Mesenchymal stem cell (in vitro differentiated cells and primary cell): ENCODE measurements at regions not wholly inside any gene's neighbourhood (a gene's known extent, or its start where the extent isn't known, plus 50 kb on each side); places are given as distances from the start of the nearest gene placed in this dataset.
A peak's percentile ranks its signal among the peaks of the same experiment; 100 is the strongest.

Source experiments
- DNase-seq: peaks from one replicate; pipeline ENCODE4 v3.0.0-alpha.2; 2013
- H2AFZ ChIP-seq: one replicate; pipeline ENCODE4 v1.6.1; 2013; ENCODE audit warnings: low read depth, mild to moderate bottlenecking, control low read depth, inconsistent platforms, low read length, moderate library complexity
- H2AK5ac ChIP-seq: 2 replicates; pipeline ENCODE4 v1.6.1; 2013; ENCODE audit warnings: low read length, moderate library complexity, mild to moderate bottlenecking, inconsistent platforms; ENCODE audit not compliant: severe bottlenecking
- H2BK120ac ChIP-seq: one replicate; pipeline ENCODE4 v1.6.1; 2013; ENCODE audit warnings: low read depth, mild to moderate bottlenecking, inconsistent platforms, low read length, moderate library complexity
- H2BK12ac ChIP-seq, 2 experiments: one replicate each; pipeline ENCODE4 v1.6.1; 2013; ENCODE audit warnings: inconsistent platforms in 2 of 2, low read length in 2 of 2, mild to moderate bottlenecking in 2 of 2, moderate library complexity in 2 of 2, control low read depth in 1 of 2
- H2BK15ac ChIP-seq: one replicate; pipeline ENCODE4 v1.6.1; 2013; ENCODE audit warnings: mild to moderate bottlenecking, low read depth, inconsistent platforms; ENCODE audit not compliant: poor library complexity, severe bottlenecking
- H2BK5ac ChIP-seq: 2 replicates; pipeline ENCODE4 v1.6.1; 2013; ENCODE audit warnings: low read depth, mild to moderate bottlenecking, low read length, control low read depth, inconsistent platforms; ENCODE audit not compliant: poor library complexity, severe bottlenecking
- H3K14ac ChIP-seq, 2 experiments: one replicate each; pipeline ENCODE4 v1.6.1; 2013; ENCODE audit warnings: inconsistent platforms in 2 of 2, low read length in 2 of 2, control low read depth in 1 of 2, mild to moderate bottlenecking in 1 of 2, moderate library complexity in 1 of 2
- H3K18ac ChIP-seq, 2 experiments: one replicate each; pipeline ENCODE4 v1.6.1; 2013; ENCODE audit warnings: inconsistent platforms in 2 of 2, low read length in 2 of 2, control low read depth in 1 of 2, low read depth in 1 of 2, mild to moderate bottlenecking in 1 of 2
- H3K23ac ChIP-seq, 2 experiments: one replicate each; pipeline ENCODE4 v1.6.1; 2013; ENCODE audit warnings: inconsistent platforms in 2 of 2, low read length in 2 of 2, mild to moderate bottlenecking in 2 of 2, moderate library complexity in 2 of 2, control low read depth in 1 of 2
- H3K27ac ChIP-seq: 2 replicates; pipeline ENCODE4 v1.5.1; 2013; ENCODE audit warnings: mild to moderate bottlenecking, moderate library complexity, low read length, control low read depth, inconsistent platforms; ENCODE audit not compliant: poor library complexity, severe bottlenecking
- H3K27me3 ChIP-seq, 2 experiments: 2 replicates each; pipeline versions ENCODE4 v1.6.1 to v1.7.0; 2013; ENCODE audit warnings: low read length in 2 of 2, mild to moderate bottlenecking in 2 of 2, moderate library complexity in 2 of 2, control low read depth in 1 of 2, inconsistent platforms in 1 of 2; ENCODE audit not compliant: control insufficient read depth in 1 of 2, insufficient read depth in 1 of 2
- H3K36me3 ChIP-seq, 2 experiments: 2 replicates each; pipeline versions ENCODE4 v1.6.1 to v1.7.0; 2013; ENCODE audit warnings: low read length in 2 of 2, control low read depth in 1 of 2, inconsistent platforms in 1 of 2, low read depth in 1 of 2, mild to moderate bottlenecking in 1 of 2; ENCODE audit not compliant: insufficient read depth in 2 of 2, control insufficient read depth in 1 of 2
- H3K4ac ChIP-seq, 2 experiments: one replicate each; pipeline ENCODE4 v1.6.1; 2013; ENCODE audit warnings: inconsistent platforms in 2 of 2, low read length in 2 of 2, mild to moderate bottlenecking in 2 of 2, moderate library complexity in 2 of 2, control low read depth in 1 of 2, low read depth in 1 of 2
- H3K4me1 ChIP-seq: 2 replicates; pipeline ENCODE4 v1.6.1; 2013; ENCODE audit warnings: low read depth, low read length, control low read depth; ENCODE audit not compliant: control insufficient read depth, insufficient read depth
- H3K4me2 ChIP-seq: 2 replicates; pipeline ENCODE4 v1.6.1; 2013; ENCODE audit warnings: low read length, mild to moderate bottlenecking, inconsistent platforms; ENCODE audit not compliant: poor library complexity, severe bottlenecking
- H3K4me3 ChIP-seq, 2 experiments: 2 replicates each; pipeline versions ENCODE4 v1.5.1 to v1.7.0; 2013; ENCODE audit warnings: low read length in 2 of 2, mild to moderate bottlenecking in 2 of 2, control low read depth in 1 of 2, low read depth in 1 of 2; ENCODE audit not compliant: insufficient read depth in 1 of 2
- H3K79me1 ChIP-seq: replicated peaks from 2 replicates; pipeline ENCODE4 v1.6.1; 2013; ENCODE audit warnings: mild to moderate bottlenecking, control low read depth, low read length, inconsistent platforms; ENCODE audit not compliant: poor library complexity, severe bottlenecking
- H3K9ac ChIP-seq: 2 replicates; pipeline ENCODE4 v1.7.0; 2013; ENCODE audit warnings: mild to moderate bottlenecking, low read length, moderate library complexity
- H3K9me3 ChIP-seq: 2 replicates; pipeline ENCODE4 v1.7.0; 2013; ENCODE audit warnings: mild to moderate bottlenecking, low read length; ENCODE audit not compliant: control insufficient read depth
- H4K8ac ChIP-seq: one replicate; pipeline ENCODE4 v1.6.1; 2013; ENCODE audit warnings: inconsistent platforms, mild to moderate bottlenecking, low read length, moderate library complexity
- H4K91ac ChIP-seq: one replicate; pipeline ENCODE4 v1.6.1; 2013; ENCODE audit warnings: mild to moderate bottlenecking, low read length, inconsistent platforms
- WGBS: methylation state at CpG from one replicate; pipeline ENCODE4 v1.1.7; 2013; ENCODE audit warnings: mixed read lengths; 5-methylcytosine and 5-hydroxymethylcytosine counted together

DNA sequence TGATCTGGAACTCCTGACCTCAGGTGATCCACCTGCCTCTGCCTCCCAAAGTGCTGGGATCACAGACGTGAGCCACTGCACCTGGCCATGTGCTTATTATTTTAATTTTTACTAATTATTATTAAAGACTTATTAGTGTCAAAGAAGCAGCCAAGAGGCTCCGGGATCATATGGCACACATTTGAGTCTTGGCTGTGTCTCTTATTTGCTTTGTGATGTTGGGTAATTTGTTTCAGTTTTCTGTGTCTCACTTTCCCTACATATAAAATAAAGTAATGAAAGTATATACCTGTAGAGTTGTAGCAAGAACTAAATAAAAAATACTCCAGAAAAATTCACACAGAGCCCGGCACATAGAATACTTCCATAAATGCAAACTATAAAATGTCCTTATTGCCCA is 238.0 kb upstream of the TBL1XR1 start:
- H3K36me3 ChIP-seq: no peaks in the 10 kb centered on the region
- no peak overlapping the region for H3K14ac ChIP-seq
- no peak overlapping the region for H3K9ac ChIP-seq
- no peaks in the 10 kb centered on the region for H3K4me1 ChIP-seq
- H3K27ac ChIP-seq: no peak overlapping the region
- H3K27me3 ChIP-seq: no peaks in the 10 kb centered on the region
- H3K4me2 ChIP-seq: no peak overlapping the region
- no peak overlapping the region for H2BK15ac ChIP-seq
- no peak overlapping the region for H2AK5ac ChIP-seq
- no peak overlapping the region for H4K8ac ChIP-seq
- H3K18ac ChIP-seq: no peak overlapping the region
- no peak overlapping the region for H3K4ac ChIP-seq
- no peak overlapping the region for H2BK120ac ChIP-seq
- WGBS: no CpG with 5 or more reads among the region's 3 CpGs
- DNase-seq: no peak
- H3K9me3 ChIP-seq: no peaks in the 10 kb centered on the region
- H3K23ac ChIP-seq: no peak overlapping the region
- H4K91ac ChIP-seq: no peak overlapping the region
- H2AFZ ChIP-seq: no peak overlapping the region
- no peaks in the 10 kb centered on the region for H3K79me1 ChIP-seq
- H2BK5ac ChIP-seq: no peak overlapping the region
- no peak overlapping the region for H3K4me3 ChIP-seq
- no peak overlapping the region for H2BK12ac ChIP-seq

DNA sequence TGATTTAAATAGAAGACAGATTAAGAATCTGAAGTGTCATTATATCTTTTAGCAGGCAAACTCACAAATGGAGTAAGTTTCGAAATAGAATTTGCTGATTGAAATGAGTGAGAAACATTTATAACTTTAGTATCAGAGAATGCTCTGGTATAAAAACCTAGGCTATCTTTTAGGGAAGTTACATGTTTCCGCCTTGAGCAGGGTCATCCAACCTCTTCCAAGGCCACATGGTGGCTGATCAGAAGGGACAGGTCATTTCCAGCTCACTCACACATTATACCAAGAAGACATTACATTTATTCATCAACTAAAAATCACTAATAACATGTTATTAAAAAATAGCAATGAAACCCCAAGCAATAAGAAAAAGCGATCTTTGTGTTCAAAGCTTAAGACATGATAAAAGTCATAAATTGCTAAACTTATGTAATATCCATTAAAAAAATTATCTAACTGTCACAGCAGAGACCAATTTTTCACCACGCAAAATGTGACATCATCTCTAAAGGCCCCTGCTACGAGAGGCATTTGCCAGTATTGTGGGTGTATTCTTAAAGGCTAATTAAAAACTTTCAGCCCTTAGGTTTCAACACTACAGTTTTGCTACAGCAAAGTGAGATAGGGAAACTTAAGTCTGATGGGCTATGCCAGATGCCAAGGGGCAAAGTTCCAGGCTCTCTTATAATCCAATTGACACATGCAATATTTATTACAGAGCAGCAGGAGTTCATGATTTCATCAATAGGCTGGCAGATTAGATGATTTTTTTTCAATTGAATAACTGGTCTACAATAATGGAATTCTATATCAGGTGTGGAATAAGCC is 240.4 kb upstream of the TBL1XR1 start:
- no peak overlapping the region for H4K91ac ChIP-seq
- H2BK5ac ChIP-seq: no peak overlapping the region
- H2BK12ac ChIP-seq: no peak overlapping the region
- H3K4me3 ChIP-seq: no peak overlapping the region
- H3K18ac ChIP-seq: no peak overlapping the region
- H3K9me3 ChIP-seq: no peaks in the 10 kb centered on the region
- no peak for DNase-seq
- H2BK15ac ChIP-seq: no peak overlapping the region
- H2AFZ ChIP-seq: no peak overlapping the region
- no peak overlapping the region for H3K4ac ChIP-seq
- 83% methylated on average over 3 of the region's 5 CpGs for WGBS
- no peak overlapping the region for H4K8ac ChIP-seq
- no peaks in the 10 kb centered on the region for H3K27me3 ChIP-seq
- no peak overlapping the region for H3K14ac ChIP-seq
- no peak overlapping the region for H2AK5ac ChIP-seq
- H3K9ac ChIP-seq: no peak overlapping the region
- no peak overlapping the region for H3K27ac ChIP-seq
- H3K4me1 ChIP-seq: no peaks in the 10 kb centered on the region
- H3K36me3 ChIP-seq: no peaks in the 10 kb centered on the region
- H3K79me1 ChIP-seq: no peaks in the 10 kb centered on the region
- H2BK120ac ChIP-seq: no peak overlapping the region
- H3K4me2 ChIP-seq: no peak overlapping the region
- H3K23ac ChIP-seq: no peak overlapping the region

DNA sequence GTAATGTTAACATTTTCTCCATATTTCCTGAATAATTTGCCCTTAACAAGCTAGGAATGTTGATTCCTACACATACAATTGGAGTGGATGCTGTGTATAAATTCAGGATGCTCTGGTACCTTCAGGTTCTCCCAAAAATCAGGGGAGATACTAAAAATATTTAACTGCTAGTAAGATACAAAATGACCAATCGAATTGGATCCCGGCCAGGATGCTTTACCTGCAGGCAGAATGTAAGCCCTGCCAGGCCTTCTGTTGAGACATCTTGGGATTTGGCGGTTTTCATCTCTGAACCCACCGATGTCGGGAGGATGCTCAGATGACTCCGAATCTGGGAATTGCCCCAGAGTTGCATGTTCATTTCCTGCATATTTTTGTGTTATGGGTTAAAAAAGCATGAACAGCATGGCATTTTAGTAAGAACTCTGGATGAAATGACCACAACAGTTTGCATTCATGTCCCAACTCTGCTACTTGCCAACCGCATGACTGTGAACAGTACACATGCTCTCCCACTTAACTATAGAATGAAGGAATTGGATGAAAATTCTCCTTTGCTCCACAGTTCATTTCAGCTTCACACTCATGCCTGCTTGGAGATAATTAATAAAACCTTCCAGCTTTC is 241.4 kb upstream of the TBL1XR1 start:
- Histone ChIP-seq H3K27ac (no peak overlapping the region), H3K4ac (no peak overlapping the region), H2BK12ac (no peak overlapping the region), H2BK15ac (no peak overlapping the region), H3K14ac (no peak overlapping the region), H2AFZ (no peak overlapping the region), H2AK5ac (no peak overlapping the region), H3K4me1 (no peaks in the 10 kb centered on the region), H3K4me3 (no peak overlapping the region), H3K9ac (no peak overlapping the region), H3K27me3 (no peaks in the 10 kb centered on the region), H3K18ac (no peak overlapping the region), H3K9me3 (no peaks in the 10 kb centered on the region), H4K91ac (no peak overlapping the region), H2BK120ac (no peak overlapping the region), H3K4me2 (no peak overlapping the region), H3K79me1 (no peaks in the 10 kb centered on the region), H3K23ac (no peak overlapping the region), H2BK5ac (no peak overlapping the region), H4K8ac (no peak overlapping the region), H3K36me3 (no peaks in the 10 kb centered on the region)
- WGBS: 95% methylated on average over 4 of the region's 7 CpGs
- DNase-seq: no peak

DNA sequence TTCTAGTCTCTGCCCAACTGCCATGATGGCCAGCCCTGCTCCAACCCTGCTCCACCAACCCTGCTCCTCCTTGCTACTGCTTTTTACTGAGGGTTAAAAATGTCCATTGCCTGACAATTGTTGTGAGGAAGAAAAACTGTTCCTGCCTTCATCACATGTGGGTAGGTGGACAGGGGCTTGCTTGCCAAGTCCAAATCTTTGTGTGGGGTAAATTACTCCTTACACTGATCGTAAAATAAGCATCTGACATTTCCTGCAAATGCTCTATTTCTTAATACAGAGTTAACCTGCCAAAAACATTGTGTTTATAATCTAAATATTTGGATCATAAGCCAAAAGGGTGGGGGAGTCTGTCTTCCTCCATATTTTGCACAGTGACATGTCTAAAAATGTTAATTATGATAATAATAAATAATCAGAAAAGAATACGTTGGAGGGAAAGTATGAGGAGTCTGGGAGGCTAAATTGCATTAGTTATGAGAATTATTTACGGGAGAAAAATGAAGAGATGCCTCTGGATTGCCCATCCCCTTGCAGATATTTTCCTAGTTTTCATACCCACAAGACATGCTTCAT is 242.5 kb upstream of the TBL1XR1 start:
- DNase-seq: no peak
- Histone ChIP-seq H3K36me3 (no peaks in the 10 kb centered on the region), H3K18ac (peak overlapping the region in 1 of 2 experiments; percentile 84), H3K79me1 (no peaks in the 10 kb centered on the region), H2AK5ac (no peak overlapping the region), H4K91ac (no peak overlapping the region), H3K23ac (peak overlapping the region in 1 of 2 experiments; percentile 72), H3K9ac (no peak overlapping the region), H2BK15ac (no peak overlapping the region), H3K27ac (no peak overlapping the region), H3K4me2 (no peak overlapping the region), H2BK120ac (no peak overlapping the region), H3K9me3 (no peaks in the 10 kb centered on the region), H3K14ac (peak overlapping the region in 1 of 2 experiments; percentile 70), H2AFZ (no peak overlapping the region), H3K4me3 (no peak overlapping the region), H3K4ac (no peak overlapping the region), H4K8ac (no peak overlapping the region), H2BK5ac (no peak overlapping the region), H2BK12ac (peak overlapping the region in 1 of 2 experiments; percentile 9), H3K27me3 (no peaks in the 10 kb centered on the region), H3K4me1 (no peaks in the 10 kb centered on the region)
- WGBS: no CpG with 5 or more reads among the region's 3 CpGs
